T-helper 1 cell treated with Interleukin-12 subunit alpha and Interleukin-12 subunit beta and Interleukin-4 antibody, amounts not matched to agents 30 ng/mL and 1 ng/mL, for 36 hours (primary cell): ENCODE measurements at regions not wholly inside any gene's neighbourhood (a gene's known extent, or its start where the extent isn't known, plus 50 kb on each side); places are given as distances from the start of the nearest gene placed in this dataset.

ENCODE experiments used
- intact Hi-C: fragments of 100-400 bp; cut with micrococcal nuclease; formaldehyde crosslinking; loops from one replicate; pipeline ENCODE4 v1.15.1; 2024

DNA sequence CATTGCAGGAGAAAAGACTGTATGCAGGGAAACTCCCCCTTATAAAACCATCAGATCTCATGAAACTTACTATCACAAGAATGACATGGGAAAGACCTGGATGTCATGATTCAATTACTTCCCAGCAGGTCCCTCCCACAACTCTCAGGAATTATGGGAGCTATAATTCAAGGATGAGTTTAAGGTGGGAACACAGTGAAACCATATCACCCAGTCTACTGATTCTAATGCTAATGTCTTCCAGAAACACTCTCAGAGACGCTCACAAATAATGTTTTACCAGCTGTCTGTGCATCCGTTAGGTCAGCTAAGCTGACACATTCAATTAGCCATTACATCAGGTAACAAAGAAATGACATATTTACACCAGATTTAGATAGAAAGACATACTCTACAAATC is 637.9 kb downstream of the NLGN4Y start:
- intact Hi-C loops, result no loop called here

DNA sequence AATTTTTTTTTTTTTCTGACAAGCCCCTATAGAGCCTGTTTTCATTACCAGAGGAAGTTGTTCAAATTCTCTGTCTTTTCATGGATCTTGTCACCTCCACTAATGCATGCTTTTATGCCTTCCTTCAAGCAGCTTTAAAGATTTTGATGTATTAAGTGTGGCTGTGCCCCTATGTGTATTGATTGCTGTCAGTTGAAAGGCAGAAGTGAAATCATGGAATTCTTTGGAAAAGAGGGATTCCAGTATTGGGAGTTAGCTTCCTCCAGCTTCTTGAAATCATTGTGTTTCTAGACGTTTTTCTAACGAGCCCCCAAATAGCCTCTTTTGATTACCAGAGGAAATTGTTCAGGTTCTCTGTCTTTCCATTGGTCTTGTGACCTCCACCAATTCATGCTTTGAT is 655.6 kb downstream of the NLGN4Y start:
- intact Hi-C loops, result no loop called here

DNA sequence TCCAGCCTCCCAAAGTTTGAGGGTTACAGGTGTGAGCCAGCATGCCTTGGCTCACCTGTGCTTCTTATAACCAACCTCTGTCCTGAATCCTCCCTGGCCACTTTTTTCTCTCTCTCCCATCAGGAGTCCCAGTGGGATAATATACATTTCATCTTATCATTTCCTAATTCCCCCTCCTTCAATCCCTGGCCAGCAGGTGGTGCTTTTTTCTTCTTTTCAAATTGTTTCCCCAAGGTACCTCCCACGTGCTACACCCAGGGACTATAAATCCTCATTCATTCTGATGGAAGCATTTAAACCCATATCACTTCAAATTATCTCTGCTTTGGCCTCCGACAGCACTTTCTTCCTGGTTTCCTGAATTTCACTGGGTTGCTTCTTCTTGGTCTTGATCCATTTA is 704.7 kb downstream of the NLGN4Y start:
- intact Hi-C loops, result no loop called here

DNA sequence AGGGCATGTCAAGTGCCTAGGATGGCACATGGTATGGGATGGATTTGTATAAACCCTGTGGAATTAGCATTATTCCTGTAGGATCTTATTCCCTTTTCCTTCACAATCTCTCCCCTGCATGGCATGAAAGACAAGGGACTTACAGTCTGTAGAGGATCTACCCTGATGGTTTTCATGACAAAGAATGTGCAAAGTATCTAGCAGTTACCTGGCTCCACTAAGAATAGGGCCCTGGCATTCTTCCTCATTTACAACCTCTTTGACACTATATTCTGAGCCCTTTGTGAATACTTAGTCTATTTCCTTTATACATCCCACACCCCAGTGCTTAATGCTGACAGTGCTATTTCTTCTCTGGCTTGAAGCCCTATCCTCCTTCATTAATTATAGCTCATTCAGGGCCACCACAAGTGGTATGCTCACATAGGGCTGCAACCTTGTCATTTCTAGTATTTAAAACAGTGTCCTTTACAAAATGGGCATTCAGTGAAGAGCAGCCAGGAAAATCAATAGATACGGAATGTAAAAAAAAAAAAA is 715.3 kb downstream of the NLGN4Y start:
- intact Hi-C loops, result no loop called here

DNA sequence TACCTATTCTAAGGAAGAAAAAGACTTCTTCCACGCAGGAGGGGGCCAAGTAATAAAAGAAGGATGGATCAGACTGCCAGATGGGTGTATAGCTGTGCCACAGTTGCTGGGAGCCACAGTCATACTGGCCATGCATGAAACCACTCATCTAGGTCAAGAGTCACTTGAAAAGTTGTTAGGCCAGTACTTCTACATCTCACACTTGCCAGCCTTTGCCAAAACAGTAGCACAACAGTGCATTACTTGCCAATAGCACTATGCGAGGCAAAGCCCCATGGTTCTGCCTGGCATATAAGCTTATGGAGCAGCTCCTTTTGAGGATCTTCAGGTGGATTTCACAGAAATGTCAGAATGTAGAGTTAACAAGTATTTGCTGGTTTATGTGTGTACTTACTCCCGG is 735.0 kb downstream of the NLGN4Y start:
- intact Hi-C loops, result no loop called here

DNA sequence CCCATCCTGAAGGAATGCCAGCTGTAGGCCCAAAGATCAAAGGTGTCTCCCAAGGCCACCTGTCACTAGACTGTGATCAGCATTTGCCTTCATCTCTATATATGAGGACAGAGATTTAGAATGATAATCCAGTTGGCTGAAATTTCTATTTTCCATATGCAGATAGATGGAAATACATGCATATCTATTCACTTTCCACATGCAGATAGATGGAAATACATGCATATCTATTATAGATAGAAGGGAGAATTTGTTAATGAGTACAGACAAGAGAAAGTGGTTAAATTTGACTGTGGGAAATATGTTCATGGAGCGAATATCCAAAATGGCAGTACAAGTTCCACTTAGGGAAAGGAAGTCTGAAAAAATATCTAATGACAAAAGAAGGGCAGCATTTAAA is 762.2 kb downstream of the NLGN4Y start:
- intact Hi-C loops, result loop anchor here (10.0 kb wide), 1 partner anchor 48 kb away; no protein-coding TSS in a partner anchor

DNA sequence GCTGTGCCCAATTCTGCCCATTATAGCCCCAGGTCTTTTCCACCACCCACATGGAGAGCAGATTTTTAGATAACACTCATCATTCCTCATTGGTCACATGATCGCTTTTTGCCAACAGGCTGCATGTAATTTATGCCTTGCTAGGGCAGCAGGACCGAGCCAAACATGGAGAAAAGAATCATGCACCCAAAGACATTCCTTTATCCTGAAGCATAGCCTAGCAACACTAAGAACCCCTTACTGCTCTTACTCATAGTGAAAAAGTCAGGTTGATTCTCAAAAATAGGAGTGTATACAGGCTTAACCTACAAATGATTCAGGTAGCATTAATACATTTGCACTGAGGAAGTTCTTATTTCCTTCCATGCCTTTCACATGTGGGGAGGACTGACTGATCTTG is 765.5 kb downstream of the NLGN4Y start:
- intact Hi-C loops, result loop anchor here (10.0 kb wide), 1 partner anchor 45 kb away; no protein-coding TSS in a partner anchor

DNA sequence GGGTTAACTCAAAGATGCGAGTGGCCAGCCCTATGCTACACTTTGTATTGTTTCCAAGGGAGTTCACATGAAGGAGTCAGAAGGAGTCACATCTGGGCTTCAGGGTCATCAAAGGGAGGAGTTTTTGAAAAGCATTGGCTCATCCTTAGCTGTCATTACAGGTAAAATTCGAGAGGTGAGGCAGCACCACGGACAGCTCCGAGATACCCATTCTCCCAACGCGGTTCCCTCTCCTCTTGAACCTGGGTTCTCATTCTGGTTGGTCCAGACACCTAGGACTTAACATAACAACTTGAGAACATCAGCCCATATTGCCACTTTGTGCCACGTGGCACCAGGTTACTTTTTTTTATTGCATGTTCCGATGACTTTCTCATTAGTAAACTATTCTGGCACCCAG is 768.6 kb downstream of the NLGN4Y start:
- intact Hi-C loops, result no loop called here

DNA sequence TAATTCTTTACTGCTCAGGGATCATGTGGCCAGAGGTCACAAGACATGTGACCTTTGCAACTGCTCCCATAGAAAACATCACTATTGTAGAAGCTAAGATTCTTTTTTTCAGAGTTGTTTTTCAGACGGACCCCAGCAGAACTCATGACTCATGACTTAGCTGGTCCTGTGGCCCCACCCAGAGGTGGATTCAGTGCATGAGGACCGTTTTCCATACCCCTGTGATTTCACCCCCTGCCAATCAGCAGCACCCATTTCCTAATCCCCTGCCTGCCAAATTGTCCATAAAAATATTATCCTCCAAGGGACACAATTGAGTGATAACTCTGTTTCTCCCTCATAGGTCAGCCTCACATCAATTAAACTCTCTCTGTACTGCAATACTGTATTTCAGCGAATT is 777.5 kb downstream of the NLGN4Y start:
- intact Hi-C loops, result no loop called here

DNA sequence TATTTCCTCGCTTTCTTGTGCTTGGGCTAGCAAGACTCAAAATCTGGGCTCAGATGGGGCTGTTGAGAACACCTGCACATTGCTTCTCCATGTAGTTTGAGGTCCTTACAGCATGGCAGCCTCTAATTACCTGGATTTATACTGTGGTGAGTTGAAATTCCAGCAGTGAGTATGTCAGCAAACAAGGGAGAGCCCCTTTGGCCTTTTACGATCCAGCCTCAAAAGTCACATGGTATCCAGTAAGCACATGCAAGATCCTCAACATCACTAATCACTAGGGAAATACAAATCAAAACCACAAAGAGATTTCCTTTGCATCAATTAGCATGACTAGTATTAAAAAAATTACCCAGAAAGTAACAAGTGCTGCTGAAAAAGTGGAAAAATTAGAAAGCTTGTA is 787.8 kb downstream of the NLGN4Y start:
- intact Hi-C loops, result no loop called here

DNA sequence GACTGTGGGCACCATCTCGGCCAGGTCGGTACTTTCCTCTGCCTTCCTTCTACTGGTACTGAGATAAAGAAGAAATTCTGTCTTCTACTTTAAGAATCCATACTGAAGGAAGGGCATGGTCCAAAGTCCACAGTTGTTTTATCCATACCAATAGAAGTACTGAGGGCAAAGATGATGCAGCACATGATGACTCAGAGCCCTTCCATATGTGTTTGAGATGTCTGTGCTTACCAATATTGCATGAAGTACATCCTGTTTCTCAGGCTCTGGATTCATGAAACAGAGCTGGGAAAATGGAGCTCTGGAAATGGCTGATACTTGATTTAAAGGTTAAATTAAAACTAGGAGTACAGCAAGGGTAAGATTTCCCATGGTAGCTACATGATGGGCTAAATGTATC is 799.9 kb downstream of the NLGN4Y start:
- intact Hi-C loops, result no loop called here

DNA sequence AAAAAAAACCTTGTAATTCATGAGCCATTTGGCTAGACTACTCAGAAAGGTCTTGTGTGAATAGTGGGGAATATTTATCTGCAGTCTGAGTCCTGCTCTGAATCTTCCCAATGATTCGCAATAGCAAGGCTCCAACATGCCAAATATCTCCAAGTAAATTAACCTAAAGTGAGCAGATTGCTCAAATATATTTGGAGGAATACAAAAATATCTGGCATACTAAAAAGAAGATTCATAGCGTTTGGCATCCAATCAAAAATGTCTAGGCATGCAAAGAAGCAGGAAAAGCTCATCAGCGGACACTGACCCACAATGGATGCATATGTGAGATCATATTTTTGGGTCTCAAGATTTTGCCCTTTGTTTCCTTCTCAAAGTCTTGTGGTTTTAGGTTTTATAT is 800.9 kb downstream of the NLGN4Y start:
- intact Hi-C loops, result no loop called here

DNA sequence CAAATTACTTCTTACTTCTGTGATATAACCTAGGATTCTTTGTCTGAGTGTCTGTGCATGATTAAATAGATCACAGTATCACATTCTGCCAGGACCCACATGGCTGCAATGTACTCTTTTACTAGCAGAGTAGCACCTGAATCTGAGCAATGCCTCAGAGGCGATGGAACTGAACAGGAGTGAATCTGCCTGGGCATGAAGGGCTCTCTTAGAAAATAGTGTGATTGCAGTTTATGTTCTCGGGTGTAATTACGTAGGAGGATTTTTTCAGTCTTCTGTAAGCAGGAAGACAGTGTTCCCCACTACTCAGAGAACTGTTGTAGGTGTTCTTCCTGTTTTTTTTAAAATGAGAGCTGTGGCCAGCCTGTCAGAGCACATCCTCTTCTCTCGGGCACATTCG is 802.3 kb downstream of the NLGN4Y start:
- intact Hi-C loops, result no loop called here

DNA sequence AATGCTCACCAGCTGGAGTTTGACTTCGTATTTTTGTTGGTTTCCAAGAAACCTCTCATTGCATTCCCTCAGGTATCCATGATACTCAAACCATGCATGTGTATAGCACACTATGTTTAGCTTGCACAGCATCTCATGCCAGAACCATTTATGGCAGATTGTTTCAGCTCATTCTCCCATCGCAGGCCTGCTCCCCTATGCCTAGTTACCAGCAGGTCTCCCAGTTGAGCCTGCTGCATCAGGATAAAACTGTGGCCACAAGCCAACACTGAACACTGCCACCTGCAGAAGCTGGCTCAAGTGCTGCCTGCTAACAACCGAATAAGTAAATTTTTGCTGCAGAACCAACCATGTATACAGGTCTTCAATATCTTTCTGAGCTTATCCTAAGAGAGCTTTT is 804.5 kb downstream of the NLGN4Y start:
- intact Hi-C loops, result no loop called here

DNA sequence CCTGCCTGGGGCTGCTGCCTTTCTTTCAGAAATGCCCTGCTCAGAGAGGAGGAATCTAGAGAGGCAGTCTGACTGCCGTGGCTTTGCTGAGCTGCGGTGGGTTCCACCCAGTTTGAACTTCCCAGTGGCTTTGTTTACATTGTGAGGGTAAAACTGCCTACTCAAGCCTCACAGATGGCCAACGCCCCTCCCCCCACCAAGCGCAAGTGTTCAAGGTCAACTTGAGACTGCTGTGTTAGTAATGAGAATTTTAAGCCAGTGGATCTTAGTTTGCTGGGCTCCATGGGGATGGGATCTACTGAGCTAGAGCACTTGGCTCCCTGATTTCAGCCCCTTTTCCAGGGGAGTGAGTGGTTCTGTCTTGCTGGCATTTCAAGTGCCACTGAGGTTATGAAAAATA is 819.2 kb downstream of the NLGN4Y start:
- intact Hi-C loops, result no loop called here

DNA sequence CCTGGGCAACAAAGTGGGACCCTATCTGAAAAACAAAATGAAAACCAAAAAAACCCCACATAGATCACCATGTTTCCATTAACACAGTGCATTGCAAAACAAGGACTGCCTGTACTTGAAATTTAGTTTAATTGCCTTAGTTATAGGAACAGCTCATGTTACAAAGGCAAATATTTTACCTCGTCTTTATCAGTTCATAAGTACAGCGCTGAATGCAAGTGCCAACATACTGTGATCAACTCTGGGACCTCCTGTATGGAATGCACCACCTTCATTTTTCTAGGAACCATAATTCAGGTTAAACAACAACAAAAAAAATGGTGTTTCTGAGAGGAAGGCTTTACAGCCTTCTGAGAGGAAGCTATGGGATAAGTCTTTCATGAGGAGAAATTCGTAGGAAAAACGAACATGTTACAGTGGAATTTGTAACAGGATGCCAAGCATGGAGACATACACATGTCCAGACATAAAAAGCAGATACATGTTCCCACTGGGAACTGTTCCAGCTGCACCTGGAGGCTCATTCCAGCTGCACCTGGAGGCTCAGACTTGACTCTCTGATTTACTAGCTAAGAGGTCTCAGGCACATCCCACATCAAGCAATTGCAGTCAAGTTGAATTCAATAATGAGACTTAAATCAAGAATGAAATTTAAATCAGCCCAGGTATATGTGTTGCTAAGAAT is 821.3 kb downstream of the NLGN4Y start:
- intact Hi-C loops, result no loop called here

DNA sequence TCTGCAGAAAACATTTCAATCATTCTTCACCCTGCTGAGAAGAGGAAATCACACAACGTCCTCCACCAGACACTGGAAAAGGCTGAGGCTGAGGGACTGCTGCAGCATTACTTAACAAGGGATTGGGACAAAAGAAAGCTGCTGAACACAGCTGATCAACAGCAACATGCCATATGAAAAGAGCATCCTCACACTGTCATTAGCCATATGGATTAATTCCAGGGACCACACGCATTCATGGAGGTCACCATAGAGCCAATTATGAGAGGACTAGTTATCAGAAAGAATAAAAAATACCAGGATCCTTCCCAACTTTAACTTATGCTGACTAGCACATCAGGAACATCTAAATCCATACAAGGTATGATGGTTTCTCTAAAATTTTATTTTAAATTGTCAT is 825.0 kb downstream of the NLGN4Y start:
- intact Hi-C loops, result no loop called here

DNA sequence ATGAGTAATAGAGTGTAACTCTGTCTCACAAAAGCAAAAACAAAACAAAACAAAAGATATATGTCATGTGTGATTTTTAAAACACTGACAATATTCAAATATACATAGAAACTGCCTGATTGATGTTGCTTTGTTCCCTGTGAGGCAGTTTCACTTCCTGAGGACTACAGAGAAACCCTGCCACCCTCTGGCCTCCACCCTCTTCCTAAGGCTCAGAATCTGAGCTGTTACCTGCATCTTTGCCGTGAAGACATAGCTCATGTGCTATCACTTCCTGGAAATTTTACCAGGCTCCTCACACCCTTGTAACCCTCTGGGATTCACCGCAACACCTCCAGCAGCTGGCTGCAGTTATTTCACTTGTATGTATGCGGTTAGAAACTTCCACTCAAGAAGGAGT is 831.0 kb downstream of the NLGN4Y start:
- intact Hi-C loops, result no loop called here

DNA sequence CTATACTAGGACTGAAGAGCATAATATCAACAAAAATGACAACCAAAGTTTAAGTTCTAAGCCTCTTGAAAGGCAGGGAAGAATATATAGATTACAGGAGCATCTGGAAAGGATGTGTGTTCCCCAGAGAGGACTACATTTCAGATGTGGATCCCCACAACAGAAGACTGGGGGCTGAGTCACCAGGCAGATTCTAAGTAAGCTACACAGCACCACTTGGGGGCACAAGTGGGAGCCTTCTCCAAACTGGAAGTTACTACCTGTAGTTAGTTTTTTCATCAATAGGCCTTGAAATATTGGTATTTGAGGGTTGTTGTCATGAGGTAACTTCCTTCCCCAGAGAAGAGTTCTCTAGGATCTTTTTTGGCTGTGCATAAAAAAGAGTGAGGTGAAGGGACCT is 836.1 kb downstream of the NLGN4Y start:
- intact Hi-C loops, result no loop called here

DNA sequence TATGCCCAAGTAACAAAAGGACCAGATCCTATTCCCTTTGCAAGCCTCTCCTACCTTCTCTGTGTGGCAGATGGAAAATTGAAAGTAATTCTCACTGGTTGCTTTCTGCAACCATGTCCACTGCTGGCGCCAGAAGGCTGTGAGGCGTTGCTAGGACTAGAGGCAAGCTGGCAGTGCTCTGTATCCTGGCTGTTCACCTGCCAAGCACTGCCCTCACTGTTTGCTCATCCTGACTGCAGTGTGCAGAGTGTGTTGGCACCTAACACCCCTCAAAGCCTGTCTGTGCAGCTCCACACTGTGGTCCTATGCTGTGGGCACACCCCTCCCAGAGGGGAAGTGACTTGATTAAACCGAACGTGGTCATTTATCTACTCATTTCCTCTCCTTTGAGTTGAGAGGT is 840.7 kb downstream of the NLGN4Y start:
- intact Hi-C loops, result no loop called here

DNA sequence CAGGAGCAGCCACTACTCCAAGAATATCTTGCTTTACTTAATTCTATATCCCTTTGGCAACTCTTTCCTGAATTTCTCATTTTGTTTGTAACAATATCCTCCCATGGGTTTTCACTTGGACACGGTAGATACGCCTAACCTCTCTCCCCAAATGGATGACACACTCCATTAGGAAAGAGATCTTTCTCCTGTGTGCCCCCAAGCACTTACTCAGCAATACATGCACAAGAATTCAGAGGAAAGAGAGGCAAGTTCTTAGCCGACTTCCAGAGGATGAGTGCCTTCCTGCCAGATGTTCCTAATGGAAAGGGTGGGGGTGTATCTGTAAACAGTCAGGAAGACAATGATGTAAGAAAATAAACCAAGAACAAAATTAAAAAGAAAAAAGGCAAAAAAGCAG is 844.5 kb downstream of the NLGN4Y start:
- intact Hi-C loops, result no loop called here

DNA sequence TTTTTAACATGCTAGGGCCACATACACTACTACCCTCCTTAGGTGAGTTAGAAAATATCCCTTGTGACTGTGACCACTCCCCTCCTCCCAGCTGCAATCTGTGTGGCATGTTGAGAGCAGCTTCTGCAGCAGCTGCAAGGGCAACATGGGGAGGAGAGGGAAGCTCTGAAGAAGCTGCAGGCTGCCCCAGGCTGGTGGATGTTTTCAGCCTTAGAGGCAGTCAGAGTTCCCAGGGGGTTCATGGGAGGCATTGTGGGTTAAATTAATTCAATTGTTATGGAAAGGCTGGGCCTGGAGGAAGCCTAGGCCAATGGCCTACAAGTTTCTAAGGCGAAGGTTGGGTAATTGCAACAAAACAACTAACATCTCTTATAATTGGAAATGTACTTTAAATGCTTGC is 860.8 kb downstream of the NLGN4Y start:
- intact Hi-C loops, result no loop called here

DNA sequence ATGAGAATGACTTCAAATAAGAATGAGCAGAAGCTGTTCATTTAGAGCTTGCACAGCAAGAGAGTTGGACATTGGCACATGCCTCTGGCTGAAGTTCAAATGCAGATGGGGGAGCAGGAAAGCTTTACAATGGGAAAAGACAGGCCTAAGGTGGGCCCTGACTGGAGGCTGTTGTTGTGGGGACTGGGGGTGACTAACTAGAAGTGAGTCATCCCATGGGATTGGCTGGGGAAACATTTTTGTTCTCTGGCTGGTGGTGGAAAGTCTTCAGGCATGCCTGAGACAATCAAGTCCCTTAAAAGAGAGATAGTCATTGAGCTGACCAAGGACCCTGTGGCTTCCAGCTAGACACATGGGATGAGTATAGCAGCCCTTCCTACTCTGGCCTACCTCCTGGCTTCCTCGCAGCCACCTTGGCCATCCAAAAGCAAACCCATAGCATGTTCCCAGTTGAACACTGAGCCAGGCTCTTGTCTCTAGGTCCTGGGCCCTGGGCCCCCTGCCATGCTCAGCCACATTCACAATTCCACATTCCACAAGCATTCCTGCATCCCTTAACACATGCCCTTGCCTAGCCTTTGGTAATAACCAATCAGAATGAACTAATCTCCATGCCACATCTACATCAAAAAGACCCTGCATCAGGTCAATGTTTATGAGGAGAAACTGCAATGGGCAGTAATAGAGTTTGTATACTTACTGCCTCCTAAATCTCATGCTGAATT is 873.4 kb downstream of the NLGN4Y start:
- intact Hi-C loops, result no loop called here
